A673 (cell line): ENCODE measurements at regions not wholly inside any gene's neighbourhood (a gene's known extent, or its start where the extent isn't known, plus 50 kb on each side); places are given as distances from the start of the nearest gene placed in this dataset.

Experiments used
- BruUV-seq: library from RNA; stranded (reverse); fragments of 400-500 nt; replicated peaks from 2 replicates; lab custom pipeline; 2021; lab: Mats Ljungman, UMichigan
- CTCF ChIA-PET: fragments of 300-600 bp; sonication (Branson Sonifier 250); formaldehyde crosslinking; loops from one replicate; lab custom pipeline; 2022; ENCODE audit warnings: antibody characterized with exemption; lab: Charles Lee
- POLR2A ChIA-PET: fragments of 300-600 bp; sonication (Branson Sonifier 250); formaldehyde crosslinking; loops from one replicate; lab custom pipeline; 2022; ENCODE audit warnings: antibody characterized with exemption; ENCODE audit not compliant: low non-redundant PET; lab: Charles Lee
- DNase-seq: peaks from one replicate; pipeline ENCODE4 v3.0.0-alpha.2; 2015; ENCODE audit warnings: low spot score
- H3K27ac ChIP-seq: fragments of 200-600 bp; sonication (generic); 2 replicates; pipeline ENCODE4 v1.5.1; 2016; ENCODE audit warnings: mixed run types, low read depth, mild to moderate bottlenecking, mixed read lengths, antibody characterized with exemption, low read length; ENCODE audit not compliant: poor library complexity, severe bottlenecking
- H3K27me3 ChIP-seq: fragments of 200-600 bp; sonication (generic); replicated peaks from 2 replicates; pipeline ENCODE4 v1.6.1; 2017; ENCODE audit warnings: mixed run types, low read depth, mild to moderate bottlenecking, mixed read lengths, antibody characterized with exemption, low read length; ENCODE audit not compliant: insufficient read depth, poor library complexity
- H3K36me3 ChIP-seq: fragments of 200-600 bp; sonication (generic); 2 replicates; pipeline ENCODE4 v1.6.1; 2016; ENCODE audit warnings: mixed run types, mild to moderate bottlenecking, mixed read lengths, antibody characterized with exemption, low read length; ENCODE audit not compliant: insufficient read depth, poor library complexity, severe bottlenecking
- H3K4me1 ChIP-seq: fragments of 200-600 bp; sonication (generic); 2 replicates; pipeline ENCODE4 v1.6.1; 2017; ENCODE audit warnings: mixed run types, mild to moderate bottlenecking, mixed read lengths, antibody characterized with exemption, low read length; ENCODE audit not compliant: insufficient read depth, poor library complexity, severe bottlenecking
- H3K4me3 ChIP-seq: fragments of 200-600 bp; sonication (generic); 2 replicates; pipeline ENCODE4 v1.5.1; 2016; ENCODE audit warnings: low read depth, mixed run types, mild to moderate bottlenecking, mixed read lengths, low read length; ENCODE audit not compliant: poor library complexity, severe bottlenecking
- H3K9me3 ChIP-seq: fragments of 200-600 bp; sonication (generic); 2 replicates; pipeline ENCODE4 v1.6.1; 2016; ENCODE audit warnings: mixed run types, low read depth, mild to moderate bottlenecking, mixed read lengths, antibody characterized with exemption, low read length; ENCODE audit not compliant: poor library complexity, severe bottlenecking
- CTCF ChIP-seq: fragments of 300-800, 200-600 bp; sonication (generic); conservative IDR thresholded peaks from 2 replicates; pipeline ENCODE4 v1.5.1; 2017; ENCODE audit warnings: low read depth, mild to moderate bottlenecking, antibody characterized with exemption, low read length, moderate library complexity, mixed read lengths
- EZH2 ChIP-seq: fragments of 200-600 bp; sonication (generic); IDR thresholded peaks from 2 replicates; pipeline ENCODE4 v1.6.1; 2017; ENCODE audit warnings: borderline replicate concordance, low read depth, mild to moderate bottlenecking, mixed read lengths, antibody characterized with exemption, low read length; ENCODE audit not compliant: poor library complexity, severe bottlenecking
- intact Hi-C: fragments of 100-400 bp; cut with micrococcal nuclease; formaldehyde crosslinking; loops from one replicate; pipeline ENCODE4 v1.10.0; 2022; ENCODE audit not compliant: unreplicated experiment

GRCh38 chr6:154561750-154562149 lies 51.3 kb upstream of the CNKSR3 start:
- Histone ChIP-seq H3K27me3 (no peaks in the 10 kb centered on the region), H3K27ac (no peak overlapping the region), H3K36me3 (no peaks in the 10 kb centered on the region), H3K4me1 (no peaks in the 10 kb centered on the region), H3K4me3 (no peak overlapping the region), H3K9me3 (no peaks in the 10 kb centered on the region)
- TF ChIP-seq EZH2 (no peak), CTCF (no peak)
- POLR2A ChIA-PET = no interaction called here
- DNase-seq = no peak
- CTCF ChIA-PET = no interaction called here
- intact Hi-C loops = no loop called here
- BruUV-seq = no TSS peak

- no peak for DNase-seq
- POLR2A ChIA-PET = no interaction called here
- no peak for TF ChIP-seq CTCF
- TF ChIP-seq EZH2 = no peak
- H3K9me3 ChIP-seq = no peaks in the 10 kb centered on the region
- BruUV-seq = no TSS peak
- intact Hi-C loops = no loop called here
- no peak overlapping the region for H3K27ac ChIP-seq
- H3K4me1 ChIP-seq = no peaks in the 10 kb centered on the region
- H3K4me3 ChIP-seq = no peak overlapping the region
- CTCF ChIA-PET = no interaction called here
- no peaks in the 10 kb centered on the region for H3K27me3 ChIP-seq
- H3K36me3 ChIP-seq = no peaks in the 10 kb centered on the region
Observed at GRCh38 chr6:154565331-154565730, 54.8 kb upstream of the CNKSR3 start.

GRCh38 chr6:154566866-154567265 lies 56.4 kb upstream of the CNKSR3 start:
- Histone ChIP-seq H3K27me3 (no peaks in the 10 kb centered on the region), H3K36me3 (no peaks in the 10 kb centered on the region), H3K4me1 (no peaks in the 10 kb centered on the region), H3K9me3 (no peaks in the 10 kb centered on the region), H3K27ac (no peak overlapping the region), H3K4me3 (no peak overlapping the region)
- POLR2A ChIA-PET = no interaction called here
- TF ChIP-seq EZH2 (no peak), CTCF (no peak)
- no peak for DNase-seq
- intact Hi-C loops = no loop called here
- no TSS peak for BruUV-seq
- CTCF ChIA-PET = no interaction called here
